Activated naive CD8-positive, alpha-beta T cell (primary cell): ENCODE measurements at regions not wholly inside any gene's neighbourhood (a gene's known extent, or its start where the extent isn't known, plus 50 kb on each side); places are given as distances from the start of the nearest gene placed in this dataset.

Source experiments
- H3K27ac Mint-ChIP-seq: one replicate; pipeline ENCODE4 v1.8.0; 2021; ENCODE audit warnings: mixed read lengths
- H3K27me3 Mint-ChIP-seq: one replicate; pipeline ENCODE4 v1.8.0; 2021; ENCODE audit warnings: mixed read lengths
- H3K36me3 Mint-ChIP-seq: one replicate; pipeline ENCODE4 v1.8.0; 2021; ENCODE audit warnings: mixed read lengths
- H3K4me1 Mint-ChIP-seq: one replicate; pipeline ENCODE4 v1.8.0; 2021; ENCODE audit warnings: low read depth, mixed read lengths
- H3K4me3 Mint-ChIP-seq: one replicate; pipeline ENCODE4 v1.8.0; 2021; ENCODE audit warnings: mild to moderate bottlenecking, mixed read lengths
- H3K9me3 Mint-ChIP-seq: one replicate; pipeline ENCODE4 v1.8.0; 2021; ENCODE audit warnings: low read depth, mixed read lengths

DNA sequence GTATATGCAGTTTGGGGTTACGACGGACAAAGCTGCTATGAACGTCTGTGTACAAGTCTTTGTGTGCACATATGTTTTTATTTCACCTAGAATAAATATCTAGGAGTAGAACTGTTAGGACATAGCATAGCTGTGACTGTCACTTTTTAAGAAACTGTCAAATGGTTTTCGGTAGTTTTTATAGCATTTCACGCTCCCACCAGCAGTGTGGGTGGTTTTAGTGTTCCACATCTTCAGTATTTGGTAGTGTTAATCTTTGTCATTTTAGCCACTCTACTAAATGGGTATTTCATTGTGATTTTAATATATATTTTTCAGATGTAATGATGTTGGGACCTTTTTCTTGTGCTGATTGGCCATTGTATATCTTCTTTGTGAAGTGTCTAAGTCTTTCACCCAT is 109.1 kb upstream of the BCAT1 start:
- Mint-ChIP-seq H3K27me3 (no peaks in the 10 kb centered on the region), H3K9me3 (no peaks in the 10 kb centered on the region), H3K27ac (peak overlapping the region; percentile 67), H3K36me3 (peaks cover 10% of the 10 kb centered on the region), H3K4me3 (peak overlapping the region; percentile 69), H3K4me1 (peaks cover 67% of the 10 kb centered on the region)

DNA sequence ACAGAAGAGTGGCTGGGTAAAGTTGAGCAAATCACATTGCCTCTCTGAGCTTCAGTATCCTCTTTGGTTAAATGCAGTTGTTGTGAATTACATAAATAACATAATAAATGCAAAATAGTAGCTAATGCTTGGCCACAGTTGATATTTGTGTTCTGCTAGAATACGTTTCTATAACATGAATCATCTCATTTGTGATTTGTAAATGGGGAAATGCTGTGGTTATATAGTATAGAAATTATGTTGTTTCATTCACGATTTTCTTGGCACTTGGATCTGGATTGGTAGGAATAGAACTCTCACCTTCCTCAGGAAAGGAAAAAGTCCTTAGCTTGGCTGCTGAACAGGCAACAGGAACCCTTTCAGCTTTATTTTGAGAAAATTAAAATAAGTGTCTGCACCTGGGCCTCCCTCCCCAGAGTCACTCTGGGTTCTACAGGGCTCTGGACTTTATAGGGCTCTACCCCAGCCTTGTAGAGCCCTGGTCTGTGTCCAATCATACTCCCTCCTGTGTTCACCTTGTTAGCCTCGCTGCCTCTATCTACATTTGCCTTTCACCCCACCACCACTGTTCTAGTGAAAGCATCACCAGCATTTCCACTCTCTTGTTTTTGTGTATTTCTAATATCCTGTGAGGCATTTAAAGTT is 107.7 kb upstream of the BCAT1 start:
- Mint-ChIP-seq H3K4me3 (peak overlapping the region; percentile 87), H3K27me3 (no peaks in the 10 kb centered on the region), H3K36me3 (peaks cover 3% of the 10 kb centered on the region), H3K27ac (peak overlapping the region; percentile 94), H3K9me3 (no peaks in the 10 kb centered on the region), H3K4me1 (peaks cover 70% of the 10 kb centered on the region)

DNA sequence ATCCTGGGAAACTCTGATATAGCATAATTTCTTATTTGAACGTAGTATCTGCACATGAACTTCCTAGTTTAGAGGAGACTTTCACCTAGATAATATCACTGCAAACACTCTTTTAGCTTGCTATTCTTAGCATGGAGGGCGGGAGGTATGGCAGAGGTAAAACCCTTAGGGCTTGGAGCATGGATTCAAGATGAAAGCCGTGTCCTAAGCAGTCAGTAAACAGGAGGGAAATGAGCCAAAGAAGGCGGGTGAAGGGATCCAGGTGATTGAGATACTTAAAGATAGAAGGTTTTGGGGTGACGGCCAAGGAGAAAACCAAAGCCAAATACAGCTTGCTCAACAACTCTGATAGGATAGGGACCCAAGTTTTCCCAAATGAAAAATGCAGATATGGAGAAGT is 107.1 kb upstream of the BCAT1 start:
- peaks cover 72% of the 10 kb centered on the region for H3K4me1 Mint-ChIP-seq
- peak overlapping the region; percentile 94 for H3K27ac Mint-ChIP-seq
- peaks cover 3% of the 10 kb centered on the region for H3K36me3 Mint-ChIP-seq
- H3K27me3 Mint-ChIP-seq = no peaks in the 10 kb centered on the region
- peak overlapping the region; percentile 87 for H3K4me3 Mint-ChIP-seq
- no peaks in the 10 kb centered on the region for H3K9me3 Mint-ChIP-seq

DNA sequence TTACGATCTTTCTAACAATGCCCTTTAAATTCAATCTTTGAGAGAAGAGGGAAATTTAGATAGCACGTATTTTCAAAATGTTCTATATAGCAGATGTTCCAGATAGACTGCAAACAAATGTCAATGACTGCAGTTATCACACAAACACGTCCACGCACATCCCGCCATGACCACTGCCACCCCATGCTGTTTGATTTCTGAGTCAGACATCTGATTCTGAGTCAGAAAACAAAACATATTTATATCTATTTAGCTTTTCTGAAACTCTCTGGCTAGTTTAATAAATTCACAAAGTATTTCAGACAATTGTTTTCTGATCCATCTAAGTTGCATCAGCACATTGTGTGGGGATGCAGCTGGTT is 105.9 kb upstream of the BCAT1 start:
- peak overlapping the region; percentile 87 for H3K4me3 Mint-ChIP-seq
- no peaks in the 10 kb centered on the region for H3K9me3 Mint-ChIP-seq
- H3K27ac Mint-ChIP-seq = peak overlapping the region; percentile 94
- H3K36me3 Mint-ChIP-seq = no peaks in the 10 kb centered on the region
- H3K4me1 Mint-ChIP-seq = peaks cover 69% of the 10 kb centered on the region
- H3K27me3 Mint-ChIP-seq = no peaks in the 10 kb centered on the region

DNA sequence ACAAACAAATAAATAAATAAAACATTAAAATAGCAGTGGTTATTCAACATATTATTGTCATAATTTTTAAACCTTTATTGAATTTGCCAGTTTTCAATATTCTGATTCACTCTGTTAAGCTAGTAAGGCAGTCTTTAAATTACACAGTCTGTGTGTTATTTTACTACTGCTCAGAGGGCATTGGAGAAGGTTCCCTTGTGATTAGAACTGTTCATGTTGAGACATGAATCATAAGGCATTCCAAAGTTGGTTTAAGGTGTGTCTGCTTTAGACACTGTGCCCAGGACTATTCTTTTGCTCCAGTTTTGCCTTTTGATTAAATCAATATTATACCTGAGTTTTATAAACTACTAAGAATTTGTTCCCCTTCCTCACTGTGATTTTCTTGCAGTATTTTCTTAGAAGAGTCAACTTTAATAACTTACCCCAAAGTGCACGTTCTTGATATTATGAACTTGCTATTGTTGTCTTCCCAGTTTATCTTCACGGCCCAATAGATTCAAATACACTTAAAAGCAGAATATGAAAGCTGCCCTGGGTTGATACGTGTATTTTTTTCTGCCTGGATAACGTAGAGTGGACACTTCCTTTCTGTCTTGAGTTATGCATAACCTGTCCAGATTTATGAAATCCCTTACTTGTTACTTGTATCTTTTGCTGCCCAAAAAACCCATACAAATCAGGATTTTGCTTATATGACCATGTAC is 105.3 kb upstream of the BCAT1 start:
- Mint-ChIP-seq H3K4me1 (peaks cover 68% of the 10 kb centered on the region), H3K4me3 (peak overlapping the region; percentile 87), H3K27me3 (no peaks in the 10 kb centered on the region), H3K9me3 (no peaks in the 10 kb centered on the region), H3K36me3 (no peaks in the 10 kb centered on the region), H3K27ac (peak overlapping the region; percentile 94)

DNA sequence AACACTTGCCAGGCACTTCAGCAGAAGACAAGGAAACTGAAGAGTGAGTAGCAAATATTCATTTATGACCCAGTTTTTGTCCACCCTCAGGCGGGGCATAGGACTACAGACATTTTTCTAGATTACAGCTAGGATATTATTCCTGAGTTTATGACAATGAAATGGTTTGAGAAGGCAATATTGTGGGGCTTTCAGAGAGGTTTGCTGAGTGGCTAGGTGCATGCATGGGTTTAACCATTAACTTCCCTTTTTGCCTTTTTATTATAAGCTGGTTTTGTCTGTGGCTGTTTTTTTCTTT is 104.0 kb upstream of the BCAT1 start:
- Mint-ChIP-seq H3K4me3 (peak overlapping the region; percentile 95), H3K4me1 (peaks cover 57% of the 10 kb centered on the region), H3K36me3 (no peaks in the 10 kb centered on the region)

DNA sequence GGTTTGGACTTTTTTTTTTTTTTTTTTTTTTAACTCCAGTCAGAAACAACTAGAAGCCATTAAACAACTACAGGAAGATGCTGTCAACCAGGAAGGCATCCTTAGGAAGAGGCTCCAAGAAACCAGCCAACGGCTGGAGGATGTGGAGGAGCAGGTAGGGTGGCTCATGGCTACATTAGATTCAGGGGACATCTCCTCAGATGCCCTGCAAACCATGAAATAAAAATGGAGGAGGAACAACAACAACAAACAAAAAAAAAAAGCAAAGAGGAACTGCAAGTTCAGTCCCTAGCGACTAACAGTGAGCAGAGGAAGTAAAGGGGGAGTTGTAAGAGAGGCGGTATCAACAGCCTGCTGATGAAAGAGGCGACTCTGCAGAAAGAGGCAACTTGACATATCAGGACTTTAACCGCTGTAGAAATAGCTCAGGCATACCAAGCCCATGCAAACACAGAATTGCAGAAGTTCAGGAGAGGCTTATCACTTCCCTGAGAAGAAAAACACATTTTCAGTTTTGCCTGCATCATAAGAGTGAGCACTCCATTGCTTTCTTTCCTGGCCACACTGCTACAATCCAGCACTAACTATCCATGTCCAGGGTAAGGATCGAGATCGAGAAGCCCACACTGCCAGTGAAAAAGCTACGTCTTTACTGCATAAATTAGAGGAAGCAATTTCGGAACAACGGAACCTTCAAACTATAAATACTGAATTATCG is 103.5 kb upstream of the BCAT1 start:
- H3K4me1 Mint-ChIP-seq = peaks cover 52% of the 10 kb centered on the region
- no peaks in the 10 kb centered on the region for H3K36me3 Mint-ChIP-seq
- no peaks in the 10 kb centered on the region for H3K9me3 Mint-ChIP-seq
- peak overlapping the region; percentile 95 for H3K4me3 Mint-ChIP-seq
- H3K27ac Mint-ChIP-seq = peak overlapping the region; percentile 99
- H3K27me3 Mint-ChIP-seq = no peaks in the 10 kb centered on the region

More for the DNA sequence above, 104.0 kb upstream of the BCAT1 start:
- Mint-ChIP-seq H3K27ac (peak overlapping the region; percentile 99), H3K27me3 (no peaks in the 10 kb centered on the region), H3K9me3 (no peaks in the 10 kb centered on the region)

DNA sequence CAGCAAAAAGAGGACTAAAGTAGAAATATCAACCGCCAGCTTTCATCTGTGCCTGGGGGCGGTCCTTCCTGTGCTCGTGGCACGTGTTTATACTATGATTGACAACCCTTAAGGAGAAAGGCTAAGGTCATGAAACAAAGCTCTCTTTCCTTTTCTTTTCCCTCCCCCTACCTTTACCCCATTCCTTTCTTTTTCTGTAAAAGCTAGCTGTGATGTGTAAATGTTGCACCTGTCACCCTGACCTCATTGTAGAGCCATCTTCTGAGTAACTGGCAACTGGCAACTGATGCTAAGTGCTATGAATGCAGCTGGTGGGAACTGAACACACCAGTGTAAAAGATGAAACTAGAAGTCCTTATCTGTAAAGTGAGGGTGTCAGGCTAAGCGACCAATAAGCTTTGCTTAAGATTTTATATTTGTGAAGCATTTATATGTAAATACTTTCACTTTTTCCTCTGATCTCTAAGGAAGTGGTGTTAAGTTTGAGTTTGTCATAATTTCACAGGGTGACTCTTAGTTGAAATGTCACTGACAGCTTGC is 102.8 kb upstream of the BCAT1 start:
- peaks cover 48% of the 10 kb centered on the region for H3K4me1 Mint-ChIP-seq
- peaks cover 2% of the 10 kb centered on the region for H3K36me3 Mint-ChIP-seq
- H3K27ac Mint-ChIP-seq = peak overlapping the region; percentile 99

DNA sequence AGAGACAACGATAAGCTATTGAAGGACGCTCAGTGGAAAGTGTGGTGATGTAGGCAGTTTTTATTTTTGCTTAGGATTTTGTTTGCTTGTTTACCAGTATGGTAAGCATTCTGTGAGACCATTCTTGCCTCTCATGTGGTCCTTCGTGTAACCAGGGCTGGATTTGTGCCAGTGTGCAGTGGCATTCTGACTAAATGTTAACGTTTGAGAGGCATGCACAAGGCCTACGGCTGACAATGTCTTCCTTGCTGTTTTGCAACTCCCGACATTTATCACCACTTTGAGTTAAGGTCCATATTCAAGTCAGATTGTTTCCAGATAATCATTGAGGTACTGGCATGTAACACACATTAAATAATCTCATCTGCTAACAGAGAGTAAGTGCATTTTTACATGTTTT is 102.3 kb upstream of the BCAT1 start:
- Mint-ChIP-seq H3K4me3 (peak overlapping the region; percentile 95), H3K4me1 (peaks cover 43% of the 10 kb centered on the region), H3K9me3 (peaks cover 9% of the 10 kb centered on the region)

More for the DNA sequence above, 102.8 kb upstream of the BCAT1 start:
- Mint-ChIP-seq H3K9me3 (peaks cover 3% of the 10 kb centered on the region), H3K4me3 (peak overlapping the region; percentile 95), H3K27me3 (no peaks in the 10 kb centered on the region)

DNA sequence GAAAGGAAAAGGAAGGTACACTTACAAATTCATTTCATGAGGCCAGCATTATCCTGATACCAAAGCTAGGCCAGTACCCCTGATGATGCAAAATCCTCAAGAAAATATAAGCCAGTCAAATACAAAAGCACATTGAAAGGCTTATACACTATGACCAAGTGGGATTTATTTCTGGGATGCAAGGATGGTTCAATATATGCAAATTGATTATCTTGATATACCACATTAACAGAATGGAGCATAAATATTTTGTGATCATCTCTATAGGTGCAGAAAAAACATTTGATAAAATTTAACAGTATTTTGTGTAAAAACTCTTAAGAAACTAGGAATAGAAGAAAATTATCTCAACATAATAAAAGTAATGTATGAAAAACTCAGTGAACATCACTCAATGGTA is 97.0 kb upstream of the BCAT1 start:
- Mint-ChIP-seq H3K36me3 (peaks cover 12% of the 10 kb centered on the region), H3K9me3 (peaks cover 11% of the 10 kb centered on the region), H3K4me1 (peaks cover 9% of the 10 kb centered on the region), H3K27me3 (no peaks in the 10 kb centered on the region), H3K4me3 (no peak overlapping the region), H3K27ac (no peak overlapping the region)

More for the DNA sequence above, 102.3 kb upstream of the BCAT1 start:
- peak overlapping the region; percentile 99 for H3K27ac Mint-ChIP-seq
- H3K36me3 Mint-ChIP-seq = peaks cover 6% of the 10 kb centered on the region
- no peaks in the 10 kb centered on the region for H3K27me3 Mint-ChIP-seq

DNA sequence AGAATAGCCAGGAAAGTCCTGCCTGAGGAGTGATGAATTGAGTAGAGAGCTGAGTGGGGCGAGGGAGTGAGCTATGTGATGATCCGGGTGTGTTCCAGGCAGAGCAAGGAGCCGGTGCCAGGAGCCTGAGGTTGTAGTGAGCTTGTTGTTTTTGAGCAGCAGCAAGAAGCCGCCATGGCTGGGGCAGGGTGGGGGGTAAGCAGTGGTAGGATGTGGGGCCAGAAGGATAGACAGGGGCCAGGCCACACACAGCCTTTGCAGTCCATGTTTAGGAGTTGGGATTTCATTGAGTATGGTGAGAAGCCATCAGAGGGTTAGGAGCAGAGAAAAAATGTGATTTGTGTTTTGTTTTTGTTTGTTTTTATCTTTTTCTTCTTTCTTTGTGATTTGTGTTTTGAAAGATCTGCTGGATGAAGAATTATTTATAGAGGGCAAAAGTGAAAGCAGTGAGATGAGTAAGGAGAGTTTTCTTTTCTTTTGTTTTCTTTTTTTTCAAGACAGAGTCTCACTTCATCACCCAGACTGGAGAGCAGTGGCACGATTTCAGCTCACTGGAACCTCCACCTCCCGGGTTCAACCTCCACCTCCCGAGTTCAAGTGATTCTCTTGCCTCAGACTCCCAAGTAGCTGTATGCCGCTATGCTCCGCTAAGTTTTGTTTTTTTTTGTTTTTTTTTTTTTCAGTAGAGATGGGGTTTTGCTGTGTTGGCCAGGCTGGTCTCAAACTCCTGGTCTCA is 92.3 kb upstream of the BCAT1 start:
- H3K27ac Mint-ChIP-seq = no peak overlapping the region
- peaks cover 2% of the 10 kb centered on the region for H3K27me3 Mint-ChIP-seq
- peaks cover 7% of the 10 kb centered on the region for H3K4me1 Mint-ChIP-seq
- peaks cover 6% of the 10 kb centered on the region for H3K36me3 Mint-ChIP-seq
- no peak overlapping the region for H3K4me3 Mint-ChIP-seq
- H3K9me3 Mint-ChIP-seq = peaks cover 2% of the 10 kb centered on the region

DNA sequence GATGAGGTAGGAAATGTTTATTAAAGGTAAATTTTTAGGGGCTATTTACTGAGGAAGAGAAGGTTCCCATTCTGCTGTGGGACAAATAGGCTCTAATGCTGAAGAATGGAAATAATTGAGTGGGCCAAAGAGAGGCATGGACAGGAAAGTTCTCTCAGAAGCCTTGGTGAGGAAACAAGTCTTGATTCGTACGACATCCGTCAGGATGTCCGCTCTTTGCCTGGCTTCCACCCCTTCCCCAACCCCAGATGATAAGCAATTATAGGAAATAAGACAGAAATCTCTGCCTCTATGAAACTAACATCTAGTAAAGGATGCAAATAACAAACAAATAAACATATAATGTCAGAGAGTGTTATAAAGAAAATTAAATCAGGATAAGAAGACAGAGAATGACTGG is 91.7 kb upstream of the BCAT1 start:
- H3K4me3 Mint-ChIP-seq = no peak overlapping the region
- H3K36me3 Mint-ChIP-seq = peaks cover 3% of the 10 kb centered on the region
- no peaks in the 10 kb centered on the region for H3K9me3 Mint-ChIP-seq
- peaks cover 2% of the 10 kb centered on the region for H3K27me3 Mint-ChIP-seq
- peaks cover 7% of the 10 kb centered on the region for H3K4me1 Mint-ChIP-seq
- H3K27ac Mint-ChIP-seq = no peak overlapping the region

DNA sequence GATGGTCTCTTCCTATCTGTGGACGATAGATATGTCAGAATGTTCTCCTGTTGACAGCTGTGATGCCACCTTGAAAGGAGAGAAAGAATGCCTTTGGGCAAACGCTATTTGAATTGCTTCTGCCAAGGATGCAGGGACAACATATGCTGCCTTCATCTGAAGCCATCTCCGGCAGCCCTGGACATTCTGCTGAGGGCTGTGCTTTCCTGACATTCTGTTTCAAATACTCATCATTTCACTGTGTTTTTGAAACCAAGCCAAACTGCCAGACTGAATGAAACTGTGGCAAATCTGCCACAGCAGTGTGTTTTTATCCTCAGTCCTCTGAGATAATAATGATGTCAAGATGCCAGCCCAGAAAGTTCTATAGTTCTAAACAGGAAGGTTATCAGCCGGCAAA is 85.8 kb upstream of the BCAT1 start:
- Mint-ChIP-seq H3K27me3 (peaks cover 2% of the 10 kb centered on the region), H3K9me3 (no peaks in the 10 kb centered on the region), H3K27ac (no peak overlapping the region), H3K36me3 (no peaks in the 10 kb centered on the region), H3K4me3 (no peak overlapping the region), H3K4me1 (no peaks in the 10 kb centered on the region)

DNA sequence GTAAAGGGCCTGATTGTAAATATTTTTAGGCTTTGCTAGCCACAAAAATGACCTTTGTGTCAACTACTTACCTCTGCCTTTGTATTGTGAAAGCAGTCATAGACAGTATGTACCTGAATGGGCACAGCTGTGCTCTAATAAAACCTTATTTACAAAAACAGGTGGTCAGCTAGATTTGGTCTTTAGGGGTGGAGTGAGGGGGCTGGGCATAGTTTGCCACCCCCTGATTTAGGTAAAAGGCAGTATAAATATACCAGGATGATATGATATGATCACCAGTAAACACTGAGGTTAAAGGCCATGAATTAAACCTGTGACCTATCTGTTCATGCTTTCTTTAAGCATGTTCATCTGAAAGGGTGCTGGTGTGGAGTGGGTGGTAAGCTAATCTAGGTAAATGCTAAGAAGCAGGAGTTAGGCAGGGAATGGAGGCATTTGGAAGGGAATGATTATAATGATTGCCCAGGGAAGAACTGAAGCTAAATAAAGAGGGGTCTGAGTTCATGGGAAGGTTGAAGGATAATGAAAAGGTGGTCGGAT is 77.1 kb upstream of the BCAT1 start:
- no peaks in the 10 kb centered on the region for H3K4me1 Mint-ChIP-seq
- H3K27me3 Mint-ChIP-seq = no peaks in the 10 kb centered on the region
- H3K27ac Mint-ChIP-seq = no peak overlapping the region
- no peaks in the 10 kb centered on the region for H3K9me3 Mint-ChIP-seq
- H3K36me3 Mint-ChIP-seq = no peaks in the 10 kb centered on the region
- H3K4me3 Mint-ChIP-seq = no peak overlapping the region
